ENCODE measurements at regions not wholly inside any gene's neighbourhood (a gene's known extent, or its start where the extent isn't known, plus 50 kb on each side); places are given as distances from the start of the nearest gene placed in this dataset.

DNA sequence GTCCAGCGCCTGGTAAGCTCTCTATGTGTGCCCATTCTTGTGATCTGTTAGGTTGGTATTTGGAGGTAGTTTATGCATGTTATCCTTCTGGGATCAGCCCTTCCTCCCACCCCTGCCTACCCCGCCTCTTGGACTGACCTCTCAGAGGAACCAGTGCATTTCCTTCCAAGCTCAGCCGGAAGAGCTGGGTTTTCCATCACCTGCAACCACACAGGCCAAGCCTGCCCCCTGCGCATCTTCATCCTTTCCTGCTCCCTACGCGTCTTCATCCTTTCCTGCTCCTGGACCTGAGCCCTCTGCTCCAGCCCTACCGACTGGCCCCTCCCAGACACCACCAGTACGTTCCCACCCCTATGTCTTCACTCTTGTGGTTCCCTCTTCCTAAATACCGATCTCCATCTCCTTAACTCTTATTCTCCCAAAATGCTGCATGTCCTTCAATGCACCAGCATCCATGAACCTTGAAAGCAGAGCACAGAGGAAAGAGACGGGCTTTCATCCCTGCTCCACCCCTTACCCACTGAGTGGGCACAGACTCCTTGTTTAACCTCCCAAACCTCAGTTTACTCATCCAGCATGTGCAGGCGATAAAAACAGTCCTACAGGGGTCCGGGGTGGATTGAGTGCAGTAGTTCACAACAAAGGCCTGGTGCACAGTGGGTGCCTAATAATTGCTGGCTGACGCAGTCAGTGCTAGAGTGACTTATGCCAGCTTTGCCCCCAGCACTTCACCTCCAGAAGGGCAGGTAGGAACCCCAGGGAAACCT, 526.3 kb downstream of the MATN1 start:
- TF ChIP-seq, protein P1, sequence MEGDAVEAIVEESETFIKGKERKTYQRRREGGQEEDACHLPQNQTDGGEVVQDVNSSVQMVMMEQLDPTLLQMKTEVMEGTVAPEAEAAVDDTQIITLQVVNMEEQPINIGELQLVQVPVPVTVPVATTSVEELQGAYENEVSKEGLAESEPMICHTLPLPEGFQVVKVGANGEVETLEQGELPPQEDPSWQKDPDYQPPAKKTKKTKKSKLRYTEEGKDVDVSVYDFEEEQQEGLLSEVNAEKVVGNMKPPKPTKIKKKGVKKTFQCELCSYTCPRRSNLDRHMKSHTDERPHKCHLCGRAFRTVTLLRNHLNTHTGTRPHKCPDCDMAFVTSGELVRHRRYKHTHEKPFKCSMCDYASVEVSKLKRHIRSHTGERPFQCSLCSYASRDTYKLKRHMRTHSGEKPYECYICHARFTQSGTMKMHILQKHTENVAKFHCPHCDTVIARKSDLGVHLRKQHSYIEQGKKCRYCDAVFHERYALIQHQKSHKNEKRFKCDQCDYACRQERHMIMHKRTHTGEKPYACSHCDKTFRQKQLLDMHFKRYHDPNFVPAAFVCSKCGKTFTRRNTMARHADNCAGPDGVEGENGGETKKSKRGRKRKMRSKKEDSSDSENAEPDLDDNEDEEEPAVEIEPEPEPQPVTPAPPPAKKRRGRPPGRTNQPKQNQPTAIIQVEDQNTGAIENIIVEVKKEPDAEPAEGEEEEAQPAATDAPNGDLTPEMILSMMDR (IDR thresholded peaks at IDR 0.05) = no peak
- TF ChIP-seq POLR2A (IDR thresholded peaks at IDR 0.05) (no peak), POLR2AphosphoS5 (IDR thresholded peaks at IDR 0.05) (no peak)
